Astrocyte of the hippocampus (primary cell): ENCODE measurements at regions not wholly inside any gene's neighbourhood (a gene's known extent, or its start where the extent isn't known, plus 50 kb on each side); places are given as distances from the start of the nearest gene placed in this dataset.
"Not testable (repeated sequence)": the region's sequence is repeated elsewhere in the genome, so short reads cannot be mapped to it uniquely, and the experiment has no call there.

Experiments
- DNase-seq: peaks from one replicate; pipeline ENCODE4 v3.0.0; 2011; ENCODE audit warnings: low read depth, low spot score

GRCh38 chr2:208929894-208930427 lies 493.9 kb upstream of the MAP2 start:
- DNase-seq, result no peak

GRCh38 chr2:208935531-208935930 lies 488.3 kb upstream of the MAP2 start:
- no peak for DNase-seq

DNA sequence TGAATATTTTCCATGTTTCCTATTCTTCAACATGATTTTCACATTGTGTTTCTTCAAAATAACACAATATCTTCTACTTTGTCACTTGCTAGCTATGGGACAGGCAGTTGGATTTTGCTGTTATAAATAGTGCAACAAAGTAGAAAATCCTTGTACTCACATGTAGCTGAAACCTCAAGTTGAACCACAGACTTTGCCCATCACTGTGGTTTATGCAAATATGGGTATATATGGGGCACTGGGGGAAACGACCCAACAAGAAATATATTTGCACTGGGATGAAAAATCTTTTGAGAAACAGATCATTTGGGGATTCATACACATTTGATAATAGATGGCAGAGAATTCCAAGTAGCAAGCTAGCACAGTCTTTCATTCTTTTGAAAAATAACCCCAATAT lies 486.3 kb upstream of the MAP2 start:
- DNase-seq, result no peak

DNA sequence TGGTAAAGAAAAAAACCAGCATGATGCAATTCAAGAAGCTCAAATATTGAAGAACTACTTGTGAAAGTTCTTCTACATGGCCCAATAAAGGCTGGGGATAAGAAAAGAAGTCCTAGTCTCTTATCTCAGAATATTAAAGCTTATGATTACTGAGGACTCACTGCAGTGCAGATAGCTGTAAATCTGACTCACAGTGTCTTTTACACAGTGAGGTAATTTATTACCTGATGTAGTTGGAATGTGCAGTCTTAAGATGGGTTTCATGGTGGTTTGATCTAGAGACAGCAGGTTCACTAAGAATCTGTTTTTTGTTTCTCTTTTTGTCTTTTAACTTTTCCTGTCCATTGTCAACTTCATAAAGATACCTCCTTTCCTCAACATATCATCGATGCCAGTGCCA lies 484.0 kb upstream of the MAP2 start:
- DNase-seq, result peak; percentile 0

DNA sequence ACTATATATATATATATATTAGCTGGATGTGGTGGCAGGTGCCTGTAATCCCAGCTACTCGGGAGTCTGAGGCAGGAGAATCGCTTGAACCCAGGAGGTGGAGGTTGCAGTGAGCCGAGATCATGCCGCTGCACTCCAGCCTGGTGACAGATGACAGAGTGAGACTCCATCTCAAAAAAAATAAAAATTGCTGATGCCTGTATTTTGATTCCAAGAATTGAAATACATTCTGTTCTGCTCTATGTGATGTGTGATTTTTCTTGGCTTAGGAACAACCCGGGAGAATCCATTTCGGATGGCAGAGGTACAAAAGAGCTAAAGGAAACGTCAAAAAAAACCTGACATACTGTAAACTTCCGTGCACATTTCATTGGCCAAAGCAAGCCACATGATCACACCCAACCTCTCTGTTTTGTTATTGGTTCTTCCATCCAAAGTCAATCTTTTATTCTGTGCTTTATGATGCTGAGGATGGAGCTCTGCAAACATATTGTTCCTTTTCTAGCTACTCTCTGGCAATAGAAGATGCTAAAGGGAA lies 478.1 kb upstream of the MAP2 start:
- DNase-seq, result no peak

DNA sequence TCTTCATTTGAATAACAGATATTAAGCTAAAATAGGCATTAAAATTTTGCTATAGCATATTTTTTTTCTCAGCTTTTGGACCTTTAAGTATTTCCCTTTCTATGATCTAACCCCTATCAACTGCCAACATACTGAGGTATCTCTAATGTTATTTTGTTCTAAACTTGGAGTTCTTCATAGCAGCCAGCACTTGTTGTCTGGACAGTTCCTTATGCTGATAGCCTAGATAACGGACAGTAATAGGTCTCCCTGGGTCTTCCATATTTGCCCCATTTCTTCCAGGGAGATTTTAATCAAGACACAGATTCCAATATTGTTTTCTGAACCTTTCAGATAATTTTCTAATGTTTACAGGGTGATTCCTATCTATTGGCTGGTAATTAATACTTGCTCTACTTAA lies 475.8 kb upstream of the MAP2 start:
- no peak for DNase-seq

DNA sequence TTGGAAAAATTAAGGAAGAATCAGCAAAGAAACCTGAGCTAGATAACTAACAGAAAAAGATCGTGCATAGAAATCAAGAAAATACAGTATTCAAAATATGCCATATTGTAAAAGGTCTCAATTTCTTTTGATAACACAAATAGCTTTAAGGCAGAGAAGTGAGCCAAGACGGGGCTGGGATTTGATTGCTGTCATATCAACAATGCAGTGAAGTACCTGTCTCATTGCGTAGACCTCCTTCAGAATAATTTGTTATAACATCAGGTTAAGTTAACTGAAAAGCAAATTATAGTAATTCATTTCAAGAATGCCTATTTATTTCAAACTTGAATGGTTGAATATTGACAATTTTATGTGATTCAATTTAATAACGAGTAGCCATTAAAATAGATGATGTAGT lies 453.8 kb upstream of the MAP2 start:
- no peak for DNase-seq

DNA sequence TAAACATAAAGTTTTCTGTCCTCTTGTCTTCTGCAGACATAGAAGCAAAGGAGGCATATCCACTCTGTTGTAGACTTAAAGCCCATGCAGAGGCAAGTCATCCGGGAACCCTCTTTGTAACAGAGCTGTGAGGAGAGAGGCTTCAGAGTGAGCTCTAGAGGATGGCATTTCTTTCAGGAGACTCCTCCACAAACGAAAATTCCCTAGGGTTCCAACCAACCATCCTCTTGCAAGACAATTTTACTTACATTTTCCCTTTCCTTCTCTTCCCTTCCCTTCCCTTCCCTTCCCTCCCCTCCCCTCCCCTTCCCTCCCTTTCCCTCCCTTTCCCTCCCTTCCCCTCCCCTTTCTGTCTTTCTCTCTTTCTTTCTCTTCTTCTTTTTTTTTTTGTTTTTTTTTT lies 446.3 kb upstream of the MAP2 start:
- DNase-seq, result no peak

DNA sequence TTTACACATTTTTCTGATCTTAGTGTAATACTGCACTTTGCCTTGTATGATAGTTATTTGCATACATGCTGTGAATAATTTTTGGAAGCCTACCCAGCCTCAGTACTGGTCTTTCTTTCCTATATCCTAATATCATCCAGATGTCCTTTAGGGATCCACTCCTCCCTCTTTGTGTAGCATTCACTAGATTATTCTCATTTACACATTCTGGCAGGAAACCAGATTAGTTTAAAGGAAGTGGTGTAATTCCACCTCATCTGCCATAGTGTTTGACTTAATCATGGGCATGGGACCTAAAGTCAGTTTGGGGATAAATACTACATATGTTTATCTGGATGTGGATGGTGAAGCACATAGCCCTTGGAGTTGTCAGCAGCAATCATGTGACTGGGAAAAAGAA lies 444.9 kb upstream of the MAP2 start:
- DNase-seq, result no peak

DNA sequence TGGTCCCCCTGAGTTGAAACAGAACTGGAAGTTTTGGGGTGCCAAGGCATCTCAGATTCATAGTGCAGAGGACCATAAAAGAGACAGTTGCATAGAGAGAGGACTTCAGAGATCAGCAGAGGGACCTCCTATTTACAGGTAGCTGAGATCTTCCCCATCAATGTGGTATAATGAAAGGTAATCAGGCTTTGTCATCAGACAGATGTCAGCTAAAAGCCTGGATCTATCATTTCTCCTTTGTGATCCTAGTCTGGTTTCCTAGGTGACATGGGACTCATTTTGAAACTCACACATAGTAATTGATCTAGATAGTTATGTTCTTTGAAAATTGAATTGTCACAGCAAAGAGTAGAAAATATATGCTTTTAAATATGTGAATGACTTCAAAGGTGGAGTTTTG lies 443.5 kb upstream of the MAP2 start:
- no peak for DNase-seq

- DNase-seq, result no peak
Measured at GRCh38 chr2:208982831-208983230, 441.0 kb upstream of the MAP2 start.

GRCh38 chr2:208983486-208983885 lies 440.4 kb upstream of the MAP2 start:
- DNase-seq, result no peak

DNA sequence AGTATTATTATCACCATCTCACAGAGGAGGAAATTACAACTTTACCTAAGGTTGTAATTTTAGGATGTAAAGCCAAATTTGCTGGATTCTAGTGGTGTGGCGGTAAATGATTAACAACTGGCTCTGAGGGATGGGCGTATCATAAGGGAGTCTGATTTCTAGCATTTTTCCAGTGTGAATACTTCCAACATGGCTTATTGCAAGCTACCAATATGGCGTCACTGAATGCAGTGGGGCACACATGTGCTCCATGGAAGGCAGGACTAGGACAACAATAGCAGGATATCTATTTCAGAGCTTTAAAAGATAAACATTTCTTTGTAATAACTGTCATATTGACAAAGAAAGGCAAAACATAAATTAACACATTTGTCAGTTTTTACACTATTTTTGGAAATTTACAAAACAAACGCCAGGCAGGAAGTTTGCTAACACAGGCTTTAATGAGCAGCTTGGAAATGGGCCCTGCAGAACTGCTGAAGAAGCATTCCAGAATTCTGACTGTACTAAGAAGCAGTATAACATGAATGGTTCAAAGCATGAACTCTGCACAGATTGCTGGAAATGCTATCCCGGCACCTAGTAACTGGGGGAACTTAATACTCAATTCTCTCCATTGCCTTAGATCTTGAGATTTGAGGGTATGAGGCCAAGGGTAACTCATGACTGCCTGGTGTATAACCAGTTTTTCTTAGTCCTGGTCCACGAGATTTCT lies 439.3 kb upstream of the MAP2 start:
- DNase-seq, result peak; percentile 58

DNA sequence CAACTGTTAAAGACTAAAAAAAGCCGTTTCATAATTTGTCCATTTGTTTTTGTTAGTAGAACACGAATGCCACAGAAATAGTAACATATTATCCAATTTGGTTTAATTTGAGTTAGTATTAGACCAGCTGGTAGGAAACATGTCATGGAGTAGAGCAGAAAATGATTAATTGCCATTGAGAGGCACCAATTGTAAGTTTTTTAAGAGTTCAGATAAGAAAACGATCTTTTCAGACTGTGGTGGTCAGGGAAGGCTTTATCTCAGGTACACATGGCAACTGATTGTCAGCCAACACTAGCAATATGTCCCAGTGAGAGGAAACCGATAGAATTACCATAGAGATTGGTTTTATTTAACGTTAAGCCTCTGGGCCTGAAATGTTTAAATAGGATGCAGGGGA lies 438.2 kb upstream of the MAP2 start:
- no peak for DNase-seq

DNA sequence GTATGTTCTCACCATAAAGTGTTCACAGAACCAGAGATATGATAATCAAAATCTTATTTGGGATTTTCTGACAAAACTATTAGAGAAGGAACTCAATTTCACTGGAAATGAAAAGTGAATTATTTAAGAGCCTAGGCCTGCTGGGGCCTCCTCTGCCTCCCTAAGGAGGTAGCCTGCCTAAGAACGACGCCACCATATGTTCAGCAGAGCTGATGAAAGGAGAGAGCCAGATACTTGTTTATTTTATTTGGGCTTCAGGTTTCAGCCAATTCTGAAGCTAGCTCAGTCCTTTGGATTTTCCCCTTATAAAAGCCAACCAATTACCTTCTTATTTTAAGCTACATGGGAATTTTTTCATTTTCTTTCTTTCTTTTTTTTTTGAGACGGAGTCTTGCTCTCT lies 433.1 kb upstream of the MAP2 start:
- DNase-seq, result no peak

DNA sequence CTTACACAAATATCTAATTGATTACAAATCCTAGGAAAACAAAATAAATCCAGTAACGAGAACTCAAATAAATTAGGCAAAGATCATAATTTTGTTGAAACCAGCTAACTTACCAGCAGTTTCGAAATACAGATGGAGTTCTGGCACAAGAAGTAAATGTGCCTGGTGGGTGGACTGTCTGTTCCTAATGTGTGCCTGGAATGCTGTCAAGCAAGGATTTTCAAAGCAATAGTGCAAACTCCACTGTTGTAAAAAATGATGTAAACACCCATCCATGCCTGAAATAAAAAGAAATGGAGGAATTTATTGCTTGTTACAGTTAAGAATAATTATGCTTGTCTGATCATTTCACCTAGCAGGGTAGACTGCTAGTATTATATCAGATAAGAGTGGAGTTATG lies 423.9 kb upstream of the MAP2 start:
- DNase-seq, result no peak

DNA sequence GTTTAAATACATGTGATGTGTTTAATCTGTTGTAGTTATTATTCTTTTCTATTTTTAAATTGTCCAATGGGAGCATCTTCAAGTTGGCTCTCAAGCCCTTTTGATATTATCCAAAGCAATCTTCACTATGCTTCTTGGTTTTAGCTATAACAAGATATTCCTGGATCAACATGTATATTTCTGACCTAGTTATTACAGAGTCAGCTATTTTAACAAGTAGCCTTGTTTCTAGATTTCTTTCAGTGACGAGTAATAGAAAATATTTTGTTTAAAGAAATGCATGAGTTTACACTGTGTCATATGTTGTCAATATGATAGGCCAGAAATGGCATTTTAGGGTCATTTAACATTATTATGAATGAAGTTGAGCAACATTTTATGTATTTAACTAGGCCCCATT lies 421.8 kb upstream of the MAP2 start:
- DNase-seq, result no peak

- DNase-seq, result peak; percentile 34
Measured at GRCh38 chr2:209005371-209005770, 418.5 kb upstream of the MAP2 start.

- no peak for DNase-seq
Measured at GRCh38 chr2:209008636-209009287, 415.1 kb upstream of the MAP2 start.

DNA sequence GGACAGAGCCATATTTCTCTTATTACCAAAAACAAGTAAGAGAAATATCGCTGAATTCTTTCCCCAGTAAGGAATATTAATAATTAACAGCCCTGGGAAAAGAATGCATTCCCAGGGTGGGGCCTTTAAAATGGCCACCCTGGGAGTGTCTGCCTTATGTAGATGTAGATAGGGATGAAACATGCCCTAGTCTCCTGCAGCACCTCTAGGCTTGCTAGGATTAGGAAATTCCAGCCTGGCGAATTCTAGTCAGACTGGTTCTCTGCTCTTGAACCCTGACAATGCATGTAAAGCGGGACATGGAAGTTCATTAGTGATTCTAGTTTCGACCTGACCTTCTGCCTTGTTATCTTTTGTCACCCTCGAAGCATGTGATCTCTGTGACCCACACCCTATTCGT lies 405.2 kb upstream of the MAP2 start:
- not testable (repeated sequence) for DNase-seq

- DNase-seq, result no peak
Measured at GRCh38 chr2:209029249-209029648, 394.6 kb upstream of the MAP2 start.

- DNase-seq, result no peak
Measured at GRCh38 chr2:209044307-209044706, 379.5 kb upstream of the MAP2 start.

DNA sequence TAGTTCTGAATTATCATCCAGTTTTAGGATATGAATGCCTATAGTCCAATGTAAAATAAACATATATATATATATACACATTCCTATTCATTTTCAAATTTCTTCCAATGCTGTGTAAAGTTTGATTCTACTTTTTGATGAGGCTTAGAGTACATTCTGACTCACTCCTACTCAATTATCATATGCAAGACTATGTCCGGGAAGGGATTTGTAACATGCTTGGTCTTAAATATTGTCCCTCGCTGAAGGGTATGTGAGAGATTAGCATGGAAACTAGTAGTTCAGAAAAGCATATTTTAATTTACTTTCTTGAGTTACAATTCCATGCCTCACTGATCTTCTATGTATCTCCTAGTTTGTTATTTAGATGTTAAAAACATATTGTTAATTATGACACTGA lies 377.7 kb upstream of the MAP2 start:
- DNase-seq, result no peak
